HK-2 (cell line): ENCODE measurements at regions not wholly inside any gene's neighbourhood (a gene's known extent, or its start where the extent isn't known, plus 50 kb on each side); places are given as distances from the start of the nearest gene placed in this dataset.
"Not testable (repeated sequence)": the region's sequence is repeated elsewhere in the genome, so short reads cannot be mapped to it uniquely, and the experiment has no call there.

ENCODE experiments used
- DNase-seq: peaks from one replicate; pipeline ENCODE4 v3.0.0-alpha.2; 2018; ENCODE audit not compliant: unreplicated experiment

DNA sequence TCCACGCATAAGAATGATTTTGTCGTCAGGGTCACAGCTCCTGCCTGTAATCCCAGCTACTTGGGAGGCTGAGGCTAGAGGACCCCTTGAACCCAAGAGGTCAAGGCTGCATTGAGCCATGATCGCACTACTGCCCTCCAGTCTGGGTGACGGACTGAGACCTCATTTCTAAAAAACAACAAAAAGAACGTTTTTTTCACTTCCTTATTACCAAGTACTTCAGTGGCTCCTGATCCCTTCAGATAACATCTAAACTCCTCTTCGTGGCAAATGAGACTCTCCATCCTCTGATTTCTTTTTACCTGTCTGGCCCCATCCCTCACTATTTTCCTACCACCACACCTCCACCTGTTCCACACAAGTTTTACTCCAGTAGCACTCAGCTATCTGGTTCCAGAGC, 105.4 kb upstream of the TLK1 start:
- DNase-seq = no peak

DNA sequence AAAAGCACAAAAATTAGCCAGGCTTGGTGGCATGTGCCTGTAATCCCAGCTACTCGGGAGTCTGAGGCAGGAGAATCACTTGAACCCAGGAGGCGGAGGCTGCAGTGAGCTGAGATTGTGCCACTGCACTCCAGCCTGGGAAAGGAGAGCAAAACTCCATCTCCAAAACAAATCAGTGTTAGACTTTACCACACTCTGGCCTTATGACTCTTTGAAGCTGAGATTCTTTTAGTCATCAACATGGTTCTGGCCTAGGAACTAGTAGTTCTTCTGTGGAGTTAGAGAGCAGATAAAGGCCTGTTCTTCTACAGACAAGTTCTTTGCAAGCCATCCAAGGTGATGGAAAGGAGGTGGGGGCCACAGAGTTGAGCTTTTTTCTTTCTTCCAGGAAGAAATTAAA, 100.8 kb upstream of the TLK1 start:
- not testable (repeated sequence) for DNase-seq

DNA sequence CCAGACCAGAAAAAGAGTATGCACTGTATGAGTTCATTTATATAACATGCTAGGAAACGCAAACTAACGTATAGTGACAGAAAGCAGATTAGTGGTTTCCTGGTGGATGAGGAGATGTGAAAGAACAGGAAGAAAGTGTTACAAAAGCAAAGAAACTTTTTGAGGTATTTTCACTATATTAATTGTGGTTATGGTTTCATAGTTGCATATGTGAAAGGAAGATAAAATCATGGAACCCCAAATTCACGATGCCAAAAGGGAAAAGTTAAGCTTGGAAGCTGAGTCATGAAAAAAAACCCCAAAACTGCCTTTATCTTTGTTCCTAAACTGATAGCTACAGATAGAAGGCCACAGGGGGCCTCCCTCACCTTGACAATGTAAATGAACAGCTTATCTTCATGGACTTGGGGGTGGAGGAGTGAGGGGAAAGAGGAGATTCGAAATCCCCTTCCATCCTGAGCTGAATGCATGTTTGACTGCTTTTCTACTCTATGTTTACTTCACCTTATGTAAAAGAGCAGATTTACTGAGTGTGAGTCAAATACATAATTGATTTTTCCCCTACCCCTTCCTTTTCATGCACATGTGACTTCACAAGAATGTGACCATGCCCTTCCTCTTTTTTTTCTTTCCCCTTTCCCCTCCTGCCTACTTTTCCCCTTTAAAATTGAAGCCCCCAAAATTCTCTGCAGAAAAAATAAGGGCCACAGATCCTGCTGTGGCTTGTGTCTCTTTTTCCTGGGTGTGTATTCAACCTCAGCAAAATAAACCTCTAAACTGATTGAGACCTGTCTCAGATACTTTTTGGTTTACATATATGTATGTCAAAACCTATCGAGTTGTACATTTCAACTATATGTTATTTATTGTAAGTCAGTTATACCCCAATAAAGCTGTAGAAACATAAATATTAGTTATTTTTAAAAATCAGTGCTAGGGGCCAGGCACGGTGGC, 100.1 kb upstream of the TLK1 start:
- no peak for DNase-seq

DNA sequence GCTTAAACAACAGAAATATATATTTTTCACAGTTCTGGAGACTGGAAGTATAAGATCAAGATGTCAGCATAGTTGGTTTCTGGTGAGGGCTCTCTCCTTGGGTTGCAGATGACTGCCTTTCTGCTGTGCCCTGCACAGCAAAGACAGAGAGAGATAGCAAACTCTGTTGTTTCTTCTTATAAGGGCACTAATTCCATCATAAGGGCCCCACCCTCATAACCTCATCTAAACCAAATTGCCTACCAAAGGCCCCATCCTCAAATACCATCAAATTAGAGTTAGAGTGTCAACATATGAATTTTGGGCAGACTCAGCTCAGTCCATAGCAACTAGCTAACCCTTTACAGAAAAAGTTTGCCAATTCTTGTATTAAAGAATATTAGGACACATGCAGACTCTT, 94.0 kb upstream of the TLK1 start:
- DNase-seq = no peak

DNA sequence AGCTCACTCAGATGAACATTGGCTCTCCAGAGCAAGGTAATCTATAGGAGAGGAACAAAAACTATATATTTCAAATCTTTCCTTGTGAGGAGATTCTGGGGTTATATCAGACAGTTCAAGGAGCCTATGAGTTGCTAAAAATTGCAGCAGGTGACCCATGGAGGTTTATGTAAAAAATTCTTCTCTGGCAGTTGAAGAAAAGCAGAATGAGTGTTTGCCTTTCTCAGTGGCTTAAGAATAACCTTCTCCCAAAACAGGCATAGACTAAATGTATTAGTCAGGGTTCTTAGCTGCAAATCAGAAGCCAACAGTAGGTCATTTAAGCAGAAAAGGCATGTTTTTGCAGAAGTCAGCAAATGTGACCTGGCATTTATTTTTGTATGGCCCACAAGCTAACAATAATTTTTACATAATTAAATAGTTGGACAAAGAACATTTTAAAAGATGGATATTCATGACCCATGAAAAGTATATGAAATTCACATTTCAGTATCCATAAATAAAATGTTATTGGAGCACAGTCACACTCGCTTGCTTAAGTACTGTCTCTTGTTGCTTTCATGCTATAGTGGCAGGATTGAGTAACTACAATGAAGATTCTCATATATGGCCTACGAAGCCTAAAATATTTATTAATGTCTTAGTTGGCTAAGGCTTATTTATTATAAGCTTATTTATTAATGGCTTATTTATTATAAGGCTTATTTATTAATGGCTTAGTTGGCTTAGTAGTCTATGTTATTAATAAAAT, 93.4 kb upstream of the TLK1 start:
- no peak for DNase-seq

DNA sequence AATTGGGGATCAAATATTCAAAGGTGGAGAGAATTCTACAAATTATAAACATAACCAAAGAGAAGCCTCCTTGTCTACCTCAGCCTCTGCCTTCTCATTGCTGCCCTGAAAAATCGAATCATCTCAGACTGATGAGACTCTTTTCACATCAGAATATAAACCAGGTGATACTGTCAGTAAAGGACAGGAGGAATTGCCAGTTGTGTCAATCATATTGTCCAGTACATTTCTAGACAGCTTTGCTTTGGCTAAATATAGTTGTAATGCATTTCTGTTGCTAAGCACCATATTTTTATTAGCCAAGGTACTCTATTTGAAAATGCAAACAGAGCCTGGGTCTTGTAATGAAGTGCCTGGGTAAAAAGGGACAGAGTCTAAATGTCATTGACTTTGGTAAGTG, 92.6 kb upstream of the TLK1 start:
- DNase-seq = no peak

DNA sequence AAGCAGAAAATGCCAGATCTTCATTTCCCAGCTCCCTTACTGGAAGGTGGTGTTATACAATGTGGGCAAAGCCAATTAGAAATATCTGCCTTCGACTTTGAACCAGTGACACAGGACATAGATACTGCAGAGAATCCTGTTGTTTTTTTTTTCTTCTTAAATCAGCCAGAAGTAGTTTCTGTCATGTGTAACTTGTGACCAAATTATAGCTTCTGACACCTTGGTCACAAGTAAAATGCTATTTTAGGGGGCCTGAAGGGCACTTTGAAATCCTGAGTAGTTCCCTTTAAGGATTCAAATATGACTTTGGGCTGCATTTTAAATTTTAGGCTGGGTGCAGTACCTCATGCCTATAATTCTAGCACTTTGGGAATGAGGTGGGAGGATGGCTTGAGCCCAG, 89.0 kb upstream of the TLK1 start:
- DNase-seq = no peak

DNA sequence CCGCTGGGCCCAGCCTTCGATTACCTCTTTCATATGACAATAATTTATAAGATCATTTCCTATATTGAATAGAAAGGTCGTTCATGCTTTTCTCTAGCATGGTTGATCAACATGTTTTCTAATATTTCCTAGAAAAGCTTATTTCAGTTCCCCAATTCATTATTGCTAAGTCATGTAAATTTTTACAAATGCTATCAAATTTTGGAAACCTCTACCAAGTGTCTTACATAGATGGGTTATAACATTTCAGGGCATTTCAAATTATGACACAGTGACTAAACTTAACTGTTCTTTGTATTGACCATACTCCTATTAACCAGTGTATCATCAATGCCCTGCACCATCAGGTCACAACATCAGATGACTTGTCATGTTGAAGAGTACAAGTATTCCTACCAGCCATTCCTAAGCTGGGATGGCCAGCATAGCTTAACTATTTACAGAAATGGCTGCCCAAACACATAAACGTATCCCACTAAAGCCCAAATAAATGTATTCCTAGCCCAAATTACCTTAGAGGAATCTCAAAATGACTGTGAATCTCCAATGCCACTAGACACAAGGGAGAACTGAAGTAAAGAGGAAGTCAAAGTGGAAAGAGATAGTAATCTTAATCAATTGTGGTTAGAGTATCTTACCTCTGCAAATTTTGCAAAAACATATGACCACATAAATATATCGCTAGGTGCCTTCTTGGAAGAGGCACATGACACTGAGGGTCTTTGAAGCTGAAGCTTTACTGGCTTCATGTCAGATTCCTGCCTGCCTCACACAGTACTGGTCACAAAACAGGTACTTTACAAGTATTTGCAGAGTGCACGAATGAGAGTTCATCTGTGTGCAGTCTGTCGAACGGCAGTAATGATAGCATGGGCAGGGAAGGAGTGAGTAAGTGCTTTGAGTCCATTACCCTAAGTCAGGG, 87.3 kb upstream of the TLK1 start:
- DNase-seq = no peak

DNA sequence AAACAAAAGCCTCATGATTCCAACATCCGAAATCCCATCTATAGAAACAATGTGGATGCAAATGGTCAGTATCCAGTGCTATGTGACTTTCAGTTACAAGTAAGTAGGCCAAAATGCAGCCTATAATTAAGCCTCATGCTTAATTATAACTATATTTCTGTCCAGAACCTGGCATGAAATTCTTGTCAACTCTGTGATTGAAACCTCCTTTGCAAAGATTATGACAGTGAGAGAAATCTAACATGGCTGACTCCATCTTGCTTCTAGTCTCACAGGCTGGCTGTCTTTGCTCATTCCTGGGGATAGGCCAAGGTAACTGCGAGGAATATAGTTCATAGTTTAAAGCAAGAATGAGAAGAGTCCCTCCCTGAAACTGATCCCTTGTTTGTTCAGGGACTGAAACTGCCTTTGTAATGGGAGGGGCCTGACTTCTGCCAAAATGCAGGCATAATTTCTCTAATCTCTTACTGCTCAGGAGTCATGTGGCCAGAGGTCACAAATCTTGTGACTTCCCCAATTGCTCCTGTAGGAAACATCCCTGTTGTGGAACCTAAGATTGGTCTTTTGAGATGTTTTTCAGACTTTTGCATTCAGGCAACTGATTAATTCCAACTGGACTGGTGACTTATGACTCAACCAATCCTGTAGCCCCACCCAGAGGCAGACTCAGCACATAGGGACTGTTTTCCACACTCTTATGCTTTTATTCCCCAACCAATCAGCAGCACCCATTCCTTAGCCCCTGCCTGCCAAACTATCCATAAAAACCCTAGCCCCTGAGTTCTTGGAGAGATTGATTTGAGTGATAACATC, 84.5 kb upstream of the TLK1 start:
- DNase-seq = peak; percentile 8

DNA sequence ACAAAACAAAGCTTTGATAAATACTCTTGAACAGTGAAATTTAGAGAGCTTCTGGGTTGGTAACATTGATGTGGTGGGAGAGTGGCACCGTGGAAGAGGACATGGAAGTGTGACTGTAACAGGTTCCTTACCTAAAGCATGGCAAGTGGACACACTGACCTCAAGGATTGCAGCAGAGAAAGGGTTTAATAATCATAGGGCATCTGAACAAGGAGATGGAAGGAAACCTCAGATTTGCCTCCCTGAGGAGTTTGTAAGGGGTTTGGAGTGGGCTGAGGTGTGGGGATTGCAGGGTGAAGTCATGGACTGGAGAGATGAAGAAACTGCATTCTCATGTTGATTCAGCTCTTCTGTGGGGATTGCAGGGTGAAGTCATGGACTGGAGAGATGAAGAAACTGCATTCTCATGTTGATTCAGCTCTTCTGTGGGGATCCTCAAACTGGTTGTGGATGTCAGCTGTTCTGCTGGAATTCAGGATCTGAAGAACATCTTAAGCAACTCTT, 83.8 kb upstream of the TLK1 start:
- no peak for DNase-seq

DNA sequence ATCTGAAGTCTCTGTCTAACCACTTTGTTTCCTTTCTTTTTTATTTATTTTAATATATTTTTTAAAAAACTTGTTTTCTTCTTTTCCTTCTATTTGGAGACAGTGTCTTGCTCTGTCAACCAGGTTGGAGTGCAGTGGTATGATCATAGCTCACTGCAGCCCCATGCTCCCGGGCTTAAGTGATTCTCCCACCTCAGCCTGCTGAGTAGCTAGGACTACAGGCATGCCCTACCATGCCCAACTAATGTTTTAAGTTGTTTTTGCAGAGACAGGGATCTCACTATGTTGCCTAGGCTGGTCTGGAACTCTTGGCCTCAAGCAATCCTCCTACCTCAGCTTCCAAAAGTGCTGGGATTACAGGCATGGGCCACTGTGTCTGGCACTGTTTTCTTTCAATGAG, 81.1 kb upstream of the TLK1 start:
- no peak for DNase-seq

DNA sequence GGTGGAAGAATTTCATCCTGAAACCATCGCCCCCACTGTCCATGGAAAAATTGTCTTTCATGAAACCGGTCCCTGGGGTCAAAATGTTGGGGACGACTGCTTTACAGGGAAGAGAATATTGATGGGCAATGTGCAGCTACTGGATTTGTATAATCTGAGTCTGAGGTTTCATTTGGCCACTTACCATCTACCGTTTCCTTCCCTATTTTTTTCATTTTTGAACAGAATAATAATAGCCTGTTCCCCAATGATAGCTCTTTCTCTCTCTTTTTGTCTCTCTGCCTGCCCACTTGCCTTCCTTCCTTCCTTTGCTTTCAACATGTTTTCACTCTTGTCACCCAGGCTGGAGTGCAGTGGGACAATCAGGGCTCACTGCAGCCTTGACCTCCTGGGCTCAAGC, 78.3 kb upstream of the TLK1 start:
- DNase-seq = no peak

DNA sequence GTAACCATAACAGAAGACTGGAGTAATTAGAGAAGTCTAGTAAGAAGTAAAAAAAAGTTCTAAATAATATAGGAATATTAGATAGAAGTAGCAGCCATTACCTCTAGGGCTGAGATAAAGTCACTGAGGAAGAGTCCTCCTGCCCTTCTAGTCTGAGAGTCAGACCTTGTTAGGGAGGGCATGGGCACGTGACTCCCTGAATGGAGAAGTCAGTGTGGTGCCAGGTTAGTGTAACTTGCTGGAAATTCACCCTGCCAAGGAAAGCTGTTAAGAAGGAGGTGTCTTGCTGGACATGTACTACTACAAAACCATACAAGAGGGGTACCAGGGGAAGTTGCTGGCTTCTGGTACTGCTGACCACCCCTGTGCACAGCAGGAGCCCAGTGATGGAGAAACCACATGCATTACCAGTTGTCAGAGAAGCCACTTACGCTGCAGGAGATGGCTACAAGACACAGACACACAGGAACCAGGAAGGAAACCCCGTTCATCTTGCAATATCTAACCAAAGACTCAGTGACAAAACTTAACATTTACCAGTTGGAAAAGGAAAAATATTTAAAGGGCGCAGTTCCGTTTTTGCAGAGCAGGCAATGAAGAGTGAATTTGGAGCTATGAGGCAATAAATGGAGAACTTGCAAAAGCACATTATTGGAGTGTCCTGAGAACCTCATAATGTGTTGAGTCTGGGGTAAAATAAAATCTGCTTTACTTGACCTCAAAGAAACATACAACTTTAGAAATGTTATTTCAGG, 77.2 kb upstream of the TLK1 start:
- DNase-seq = no peak

DNA sequence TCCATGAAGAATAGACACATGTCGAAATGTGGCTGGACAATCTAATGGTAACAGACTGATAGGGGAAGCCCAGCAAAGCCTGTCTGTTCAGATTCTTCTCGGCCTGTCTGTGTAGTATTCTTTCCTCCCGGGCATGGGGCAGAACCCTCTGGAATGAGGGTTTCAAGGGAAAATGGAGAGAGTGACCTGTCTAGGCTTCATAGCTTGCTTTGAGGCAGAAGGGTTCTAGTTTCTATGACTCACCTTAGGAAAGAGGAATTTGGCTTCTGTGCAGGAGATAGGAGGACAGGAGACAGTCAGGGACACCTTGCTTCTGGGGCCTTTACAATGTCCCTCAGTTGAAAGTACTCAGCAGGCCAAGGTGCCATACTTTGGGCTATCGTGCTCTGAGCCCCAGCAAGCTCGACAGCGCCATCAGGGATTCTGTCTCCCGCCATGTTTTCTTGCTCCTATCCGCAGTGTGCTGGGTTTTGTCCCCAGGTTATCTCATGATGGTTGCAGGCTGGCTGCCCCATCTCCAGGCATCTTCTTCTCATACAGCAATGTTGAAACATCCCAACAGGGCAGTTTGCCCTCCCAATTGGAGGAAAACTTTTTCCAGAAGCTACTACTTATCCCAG, 74.7 kb upstream of the TLK1 start:
- no peak for DNase-seq

DNA sequence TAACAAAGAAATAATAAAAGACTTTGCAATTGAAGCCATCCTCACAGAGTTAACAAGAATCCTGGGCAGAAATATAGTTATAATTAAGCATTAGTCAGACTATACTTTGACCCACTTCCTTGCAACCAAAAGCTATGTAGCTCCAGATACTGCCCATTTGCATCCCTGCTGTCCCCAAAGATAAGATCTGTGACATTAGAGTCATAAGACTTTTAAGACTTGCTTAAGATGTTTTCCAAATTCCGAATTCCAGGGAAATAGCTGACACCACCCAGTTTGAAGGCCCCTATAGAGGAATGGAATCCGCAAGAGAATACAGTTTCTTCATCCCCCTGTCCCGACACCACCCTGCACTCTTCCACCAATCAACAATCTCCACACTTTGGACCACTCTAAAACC, 69.5 kb upstream of the TLK1 start:
- no peak for DNase-seq

DNA sequence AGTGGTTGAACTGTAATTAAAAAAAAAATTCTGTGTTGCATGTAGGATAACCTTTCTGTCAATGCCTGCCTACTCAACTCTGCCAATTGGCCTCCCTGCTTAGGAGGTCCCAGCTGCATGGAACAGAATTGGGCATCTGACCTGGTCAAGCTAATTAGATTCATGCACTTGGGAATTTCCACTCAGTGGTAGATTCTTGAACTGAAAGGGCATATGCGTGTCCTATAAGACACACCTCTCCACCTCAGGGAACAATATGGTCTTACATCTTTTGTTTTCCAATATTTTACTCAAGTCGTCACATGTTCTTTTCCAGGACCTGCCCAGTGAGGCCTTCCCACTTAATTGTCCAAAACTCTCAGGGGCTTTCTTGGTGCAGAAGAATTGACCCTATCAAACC, 68.1 kb upstream of the TLK1 start:
- DNase-seq = no peak

DNA sequence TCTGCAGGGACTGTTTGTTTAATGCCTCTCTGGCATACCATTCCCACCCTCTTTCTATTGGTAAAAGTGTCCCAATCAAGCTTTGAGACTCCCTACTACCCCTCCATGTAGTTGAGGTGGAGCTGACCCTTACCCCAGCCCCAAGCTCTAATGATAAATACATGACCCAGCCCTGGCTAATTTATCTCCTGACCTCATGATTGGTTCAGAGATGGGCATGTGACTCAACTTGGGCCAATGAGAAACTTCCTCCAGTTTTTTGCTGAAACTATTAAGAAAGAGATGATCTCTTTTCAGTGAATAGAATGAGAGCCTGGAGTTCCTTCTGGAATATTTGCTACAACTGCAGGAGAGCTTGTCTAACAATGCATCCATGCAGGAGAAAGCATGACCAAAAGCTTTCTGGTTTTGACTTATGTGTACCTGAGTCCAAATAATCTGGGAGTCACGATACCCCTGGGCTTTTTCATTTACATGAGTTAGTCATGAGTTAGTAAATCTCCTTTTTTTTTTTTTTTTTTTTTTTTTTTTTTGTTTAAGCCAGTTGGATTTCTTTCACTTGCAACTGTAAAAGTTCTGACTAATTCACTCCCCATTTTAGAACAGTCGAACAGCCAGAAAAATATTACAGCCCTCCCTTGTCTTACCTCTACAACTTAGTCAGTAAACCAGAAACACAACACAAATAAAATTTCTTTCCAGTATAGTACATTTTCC, 66.5 kb upstream of the TLK1 start:
- DNase-seq = no peak

DNA sequence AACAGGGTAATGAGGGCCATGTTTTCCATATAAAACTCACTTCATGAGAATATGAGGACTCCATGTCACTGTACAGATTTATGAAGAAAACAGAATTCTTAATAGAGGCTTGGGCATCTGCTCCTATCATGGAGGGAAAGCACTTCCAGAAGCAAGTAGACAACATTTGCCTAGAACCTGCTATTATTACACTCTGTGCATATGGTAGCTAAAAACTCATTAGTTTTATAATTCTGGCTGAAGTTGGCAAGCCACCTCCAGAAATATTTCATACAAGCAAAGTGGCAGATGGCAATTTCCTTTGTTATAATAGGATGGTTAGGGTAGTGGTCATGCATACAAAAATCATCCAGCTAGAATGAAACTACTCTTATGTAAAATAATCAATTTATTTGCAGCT, 65.8 kb upstream of the TLK1 start:
- no peak for DNase-seq

DNA sequence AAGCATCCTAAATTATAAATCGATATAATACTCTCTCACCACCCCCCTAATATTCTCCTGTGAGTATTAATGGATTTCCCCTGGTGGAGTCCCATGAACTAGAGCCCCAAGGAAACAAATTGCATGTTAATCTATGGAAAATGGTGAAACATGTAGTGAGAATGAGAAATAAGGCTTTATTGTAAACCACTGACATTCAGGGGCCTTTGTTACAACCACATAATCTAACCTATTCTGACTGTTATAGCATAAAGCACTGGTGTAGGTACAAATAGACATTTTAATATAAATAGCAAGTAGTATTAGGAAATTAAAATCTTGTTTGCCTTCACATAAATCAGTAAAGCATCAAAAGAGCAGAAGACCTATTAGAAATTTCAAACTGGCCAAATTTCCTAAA, 65.3 kb upstream of the TLK1 start:
- DNase-seq = no peak
